HL-60 (cell line): ENCODE measurements at regions not wholly inside any gene's neighbourhood (a gene's known extent, or its start where the extent isn't known, plus 50 kb on each side); places are given as distances from the start of the nearest gene placed in this dataset.

ENCODE experiments used
- DNase-seq, 2 experiments: peaks; one replicate each; pipeline ENCODE4 v3.0.0-alpha.2; 2010 to 2020; ENCODE audit warnings: low read depth in 1 of 2, low spot score in 1 of 2
- H3K27ac ChIP-seq: fragments of 250-450 bp; sonication (Bioruptor Pico); replicated peaks from 2 replicates; pipeline ENCODE4 v1.5.1; 2020; ENCODE audit warnings: mild to moderate bottlenecking, moderate library complexity
- H3K27me3 ChIP-seq: fragments of 250-450 bp; sonication (Bioruptor Pico); 2 replicates; pipeline ENCODE4 v1.5.1; 2021; ENCODE audit warnings: mild to moderate bottlenecking, moderate library complexity; ENCODE audit not compliant: insufficient read depth, poor library complexity, severe bottlenecking
- H3K4me3 ChIP-seq: replicated peaks from 2 replicates; pipeline ENCODE4 v1.5.1; 2011; ENCODE audit warnings: mild to moderate bottlenecking, control low read depth, low read length; ENCODE audit not compliant: insufficient read depth
- CTCF ChIP-seq: IDR thresholded peaks from one replicate; pipeline ENCODE4 v1.5.1; 2011; ENCODE audit warnings: low read length, control low read depth, inconsistent platforms; ENCODE audit not compliant: insufficient read depth
- GABPA ChIP-seq: IDR thresholded peaks from 2 replicates; pipeline ENCODE4 v1.6.1; 2012; ENCODE audit warnings: low read depth
- POLR2AphosphoS5 ChIP-seq: IDR thresholded peaks from 2 replicates; pipeline ENCODE4 v1.6.1; 2012; ENCODE audit warnings: low read depth
- REST ChIP-seq: IDR thresholded peaks from 2 replicates; pipeline ENCODE4 v1.6.1; 2012; ENCODE audit warnings: low read depth; ENCODE audit not compliant: insufficient replicate concordance
- SPI1 ChIP-seq: IDR thresholded peaks from 2 replicates; pipeline ENCODE4 v1.6.1; 2012; ENCODE audit warnings: low read depth, mild to moderate bottlenecking, borderline replicate concordance

DNA sequence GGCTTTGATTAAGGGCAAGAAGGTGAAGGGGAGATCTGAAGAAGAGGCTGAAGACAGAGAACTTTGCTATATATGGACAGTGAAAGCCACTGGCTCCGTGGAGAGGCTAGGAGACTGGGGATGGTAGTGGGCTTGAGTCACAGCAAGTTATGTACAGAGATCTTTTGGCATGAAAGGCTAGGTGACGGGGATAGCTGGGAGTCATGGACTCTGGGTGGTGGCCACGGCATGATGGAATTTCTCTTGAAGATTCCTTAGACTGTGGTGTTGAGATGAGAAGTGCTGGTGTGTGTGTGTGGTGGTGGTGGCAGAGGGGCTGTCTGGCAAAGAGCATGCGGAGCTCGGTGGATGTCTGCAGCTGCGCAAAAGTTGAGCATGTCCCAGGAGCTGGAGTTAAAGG lies 120.6 kb upstream of the STC2 start:
- no peak for DNase-seq
- Histone ChIP-seq H3K4me3 (no peak overlapping the region), H3K27me3 (peaks cover 5% of the 10 kb centered on the region), H3K27ac (no peak overlapping the region)
- TF ChIP-seq GABPA (no peak), SPI1 (no peak), REST (no peak), CTCF (no peak), POLR2AphosphoS5 (no peak)

- Histone ChIP-seq H3K4me3 (no peak overlapping the region), H3K27me3 (peaks cover 5% of the 10 kb centered on the region), H3K27ac (no peak overlapping the region)
- TF ChIP-seq SPI1 (no peak), REST (no peak), POLR2AphosphoS5 (no peak)
- no peak for DNase-seq
Measured at GRCh38 chr5:173443971-173444370, 115.8 kb upstream of the STC2 start.

GRCh38 chr5:173441053-173441628 lies 112.9 kb upstream of the STC2 start:
- H3K27ac ChIP-seq: no peak overlapping the region
- no peak overlapping the region for H3K4me3 ChIP-seq
- TF ChIP-seq POLR2AphosphoS5 (no peak), CTCF (no peak), REST (no peak), SPI1 (no peak), GABPA (no peak)
- peaks cover 5% of the 10 kb centered on the region for H3K27me3 ChIP-seq
- no peak for DNase-seq

DNA sequence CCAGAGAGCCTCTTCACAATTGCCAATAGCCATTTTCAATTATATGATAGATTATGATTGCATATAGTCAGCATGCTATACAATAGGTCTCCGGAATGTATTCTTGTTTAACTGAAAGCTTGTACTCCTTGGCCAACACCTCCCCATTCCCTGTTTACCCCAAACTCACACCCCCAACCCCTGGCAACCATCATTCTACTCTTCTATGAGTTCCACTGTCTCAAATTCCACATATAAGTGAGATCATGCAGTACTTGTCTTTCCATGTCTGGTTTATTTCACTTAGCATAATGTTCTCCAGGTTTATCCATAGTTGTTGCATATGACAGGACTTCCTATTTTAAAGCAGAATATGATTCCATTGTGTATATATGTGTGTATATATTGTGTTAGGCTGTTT lies 110.7 kb upstream of the STC2 start:
- Histone ChIP-seq H3K4me3 (no peak overlapping the region), H3K27me3 (no peaks in the 10 kb centered on the region), H3K27ac (no peak overlapping the region)
- DNase-seq: no peak
- no peak for TF ChIP-seq SPI1
- no peak for TF ChIP-seq CTCF
- TF ChIP-seq GABPA: no peak
- TF ChIP-seq REST: no peak
- TF ChIP-seq POLR2AphosphoS5: no peak
